ENCODE measurements at regions not wholly inside any gene's neighbourhood (a gene's known extent, or its start where the extent isn't known, plus 50 kb on each side); places are given as distances from the start of the nearest gene placed in this dataset.

DNA sequence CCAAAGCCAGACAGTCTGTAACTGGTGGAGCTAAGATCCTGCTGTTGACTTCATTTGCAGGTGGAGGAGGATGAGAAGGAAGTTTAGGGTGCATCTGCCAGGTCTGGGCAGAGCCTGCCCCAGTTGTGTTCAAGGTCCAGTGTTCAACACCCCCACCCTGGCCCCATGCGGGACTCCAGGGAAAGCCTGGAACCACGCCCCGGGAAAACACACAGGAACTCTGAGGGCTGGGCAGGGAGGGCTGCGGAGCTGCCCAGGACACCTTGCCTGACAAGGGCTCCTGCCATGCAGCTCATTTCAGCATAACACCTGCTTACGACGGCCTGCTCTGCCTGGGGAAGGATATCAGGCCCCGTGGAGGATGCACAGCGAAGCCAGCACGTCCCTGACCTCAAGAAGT is 286.3 kb downstream of the XXYLT1 start:
- TF ChIP-seq, protein P1, sequence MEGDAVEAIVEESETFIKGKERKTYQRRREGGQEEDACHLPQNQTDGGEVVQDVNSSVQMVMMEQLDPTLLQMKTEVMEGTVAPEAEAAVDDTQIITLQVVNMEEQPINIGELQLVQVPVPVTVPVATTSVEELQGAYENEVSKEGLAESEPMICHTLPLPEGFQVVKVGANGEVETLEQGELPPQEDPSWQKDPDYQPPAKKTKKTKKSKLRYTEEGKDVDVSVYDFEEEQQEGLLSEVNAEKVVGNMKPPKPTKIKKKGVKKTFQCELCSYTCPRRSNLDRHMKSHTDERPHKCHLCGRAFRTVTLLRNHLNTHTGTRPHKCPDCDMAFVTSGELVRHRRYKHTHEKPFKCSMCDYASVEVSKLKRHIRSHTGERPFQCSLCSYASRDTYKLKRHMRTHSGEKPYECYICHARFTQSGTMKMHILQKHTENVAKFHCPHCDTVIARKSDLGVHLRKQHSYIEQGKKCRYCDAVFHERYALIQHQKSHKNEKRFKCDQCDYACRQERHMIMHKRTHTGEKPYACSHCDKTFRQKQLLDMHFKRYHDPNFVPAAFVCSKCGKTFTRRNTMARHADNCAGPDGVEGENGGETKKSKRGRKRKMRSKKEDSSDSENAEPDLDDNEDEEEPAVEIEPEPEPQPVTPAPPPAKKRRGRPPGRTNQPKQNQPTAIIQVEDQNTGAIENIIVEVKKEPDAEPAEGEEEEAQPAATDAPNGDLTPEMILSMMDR (IDR thresholded peaks at IDR 0.05; ENCODE audit: insufficient read depth, low read depth, low read length, missing control alignments): no peak
- DNase-seq (ENCODE audit: low read depth): no peak
- H3K4me3 ChIP-seq (ENCODE audit: low read depth, low read length): no peak overlapping the region

- TF ChIP-seq, protein P1 (IDR thresholded peaks at IDR 0.05; ENCODE audit: insufficient read depth, low read depth, low read length, missing control alignments): no peak
- no peak overlapping the region for H3K4me3 ChIP-seq (ENCODE audit: low read depth, low read length)
- DNase-seq (ENCODE audit: low read depth): no peak
These were observed 285.9 kb downstream of the XXYLT1 start for GRCh38 chr3:194985031-194985578.

- H3K4me3 ChIP-seq (ENCODE audit: low read depth, low read length): no peak overlapping the region
- TF ChIP-seq, protein P1 (IDR thresholded peaks at IDR 0.05; ENCODE audit: insufficient read depth, low read depth, low read length, missing control alignments): no peak
- no peak for DNase-seq (ENCODE audit: low read depth)
These were observed 284.5 kb downstream of the XXYLT1 start for GRCh38 chr3:194986208-194987043.

DNA sequence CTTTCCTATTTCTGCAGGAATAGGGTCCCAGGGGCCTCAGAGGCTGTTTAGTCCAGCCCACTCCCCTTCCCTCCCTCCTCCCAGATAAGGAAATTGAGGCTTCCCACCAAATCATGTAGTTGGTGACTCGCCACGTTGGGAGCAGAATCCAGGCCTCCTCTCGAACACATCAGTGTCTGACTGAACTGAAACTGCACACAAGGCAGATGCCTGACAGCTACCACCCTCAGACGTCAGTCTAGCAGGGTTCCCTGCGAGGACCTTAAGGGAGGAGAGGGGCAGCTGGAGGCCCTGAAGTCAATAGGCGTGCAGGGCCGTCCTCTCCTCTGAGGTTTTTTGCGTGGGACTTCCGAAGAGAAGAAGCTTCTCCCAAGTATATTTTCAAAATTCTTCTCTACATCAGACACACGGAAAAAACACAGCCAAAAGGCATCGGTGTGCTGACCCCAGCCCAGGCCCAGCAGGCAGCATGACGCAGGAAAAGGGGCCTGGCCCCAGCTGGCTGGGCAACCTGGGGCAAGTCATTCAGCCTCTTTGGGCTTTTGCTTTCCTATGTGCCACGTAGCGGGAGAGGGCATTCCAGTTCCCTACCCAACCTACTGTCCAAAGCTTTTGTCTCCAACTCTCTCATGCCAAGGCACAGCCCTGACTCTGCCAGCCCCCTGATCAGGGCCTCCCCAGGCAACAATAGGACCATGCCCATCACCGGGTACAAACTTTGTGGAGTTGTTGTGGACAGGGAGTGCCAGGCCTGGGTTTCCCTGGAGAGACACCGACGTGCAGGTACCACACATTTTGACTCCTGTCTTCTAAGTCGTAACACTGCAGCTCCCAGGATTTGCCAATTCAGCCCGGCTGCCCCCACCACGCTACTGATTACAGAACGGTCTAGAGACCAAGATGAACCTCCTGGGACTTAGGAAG is 283.1 kb downstream of the XXYLT1 start:
- H3K4me3 ChIP-seq (ENCODE audit: low read depth, low read length): no peak overlapping the region
- DNase-seq (ENCODE audit: low read depth): no peak
- TF ChIP-seq, protein P1 (IDR thresholded peaks at IDR 0.05; ENCODE audit: insufficient read depth, low read depth, low read length, missing control alignments): no peak

DNA sequence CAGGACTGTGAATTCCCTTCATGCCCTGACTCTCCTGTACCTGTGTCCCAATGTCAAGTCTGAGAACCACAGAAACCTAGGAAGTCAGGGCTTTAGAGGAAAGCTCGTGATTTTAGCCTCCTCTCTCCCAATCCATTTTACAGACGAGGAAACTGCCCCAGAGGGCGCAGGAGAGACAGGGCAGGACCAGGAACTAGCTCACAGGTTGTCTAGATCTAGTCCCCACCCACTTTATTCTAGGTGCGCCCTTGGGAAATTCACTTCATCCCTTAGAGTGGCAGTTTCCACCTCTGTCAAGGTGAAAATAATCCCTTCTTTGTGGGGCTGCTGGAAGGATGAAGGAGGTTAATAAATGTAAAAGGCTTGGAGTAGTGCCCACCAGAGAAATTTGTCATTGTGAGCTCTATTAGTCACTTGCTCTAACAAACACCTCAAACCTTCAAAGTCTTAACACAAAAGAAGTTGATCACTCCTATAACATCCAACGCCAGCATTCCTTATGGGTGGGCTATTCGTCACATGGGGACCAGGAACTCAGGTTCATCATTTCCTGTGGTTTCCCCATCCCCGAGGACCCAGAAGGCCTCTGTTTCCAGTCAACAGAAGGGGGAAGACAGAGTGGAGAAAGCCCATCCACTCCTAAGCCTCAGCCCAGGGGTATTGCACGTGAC is 282.3 kb downstream of the XXYLT1 start:
- TF ChIP-seq, protein P1 (IDR thresholded peaks at IDR 0.05; ENCODE audit: insufficient read depth, low read depth, low read length, missing control alignments): no peak
- H3K4me3 ChIP-seq (ENCODE audit: low read depth, low read length): no peak overlapping the region
- DNase-seq (ENCODE audit: low read depth): no peak

DNA sequence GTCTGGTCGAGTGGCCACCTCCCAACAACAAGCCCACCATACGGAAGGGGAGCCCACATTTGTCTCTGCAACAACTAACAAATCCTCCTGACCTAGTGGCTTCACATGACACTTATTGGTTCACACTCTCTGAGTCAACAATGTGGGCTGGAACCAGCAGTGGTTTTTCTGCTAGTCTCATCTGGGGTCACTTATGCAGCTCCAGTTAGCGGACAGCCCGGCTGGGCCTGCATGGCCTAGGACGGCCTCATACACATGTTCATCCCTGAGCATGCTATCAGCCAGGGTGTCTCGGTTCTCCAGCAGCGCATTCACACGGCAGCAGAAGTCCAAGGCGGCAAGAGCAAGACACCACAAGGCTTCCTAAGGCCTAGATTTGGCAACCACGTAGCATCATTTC is 281.7 kb downstream of the XXYLT1 start:
- TF ChIP-seq, protein P1 (IDR thresholded peaks at IDR 0.05; ENCODE audit: insufficient read depth, low read depth, low read length, missing control alignments): no peak
- DNase-seq (ENCODE audit: low read depth): no peak
- no peak overlapping the region for H3K4me3 ChIP-seq (ENCODE audit: low read depth, low read length)
